SJCRH30 (cell line): ENCODE measurements at regions not wholly inside any gene's neighbourhood (a gene's known extent, or its start where the extent isn't known, plus 50 kb on each side); places are given as distances from the start of the nearest gene placed in this dataset.
"Not testable (repeated sequence)": the region's sequence is repeated elsewhere in the genome, so short reads cannot be mapped to it uniquely, and the experiment has no call there.

ENCODE experiments used
- DNase-seq, 2 experiments: peaks; one replicate each; pipeline ENCODE4 v3.0.0-alpha.2; 2015 to 2020
- H3K27ac ChIP-seq: fragments of 250-450 bp; sonication (Bioruptor Pico); 2 replicates; pipeline ENCODE4 v1.5.1; 2020; ENCODE audit warnings: mild to moderate bottlenecking, moderate library complexity
- H3K27me3 ChIP-seq: fragments of 250-450 bp; sonication (Bioruptor Pico); 2 replicates; pipeline ENCODE4 v1.5.1; 2020; ENCODE audit warnings: mild to moderate bottlenecking, moderate library complexity
- H3K36me3 ChIP-seq: fragments of 250-450 bp; sonication (Bioruptor Pico); 2 replicates; pipeline ENCODE4 v1.5.1; 2020; ENCODE audit warnings: mild to moderate bottlenecking, moderate library complexity
- H3K4me1 ChIP-seq: fragments of 250-450 bp; sonication (Bioruptor Pico); 2 replicates; pipeline ENCODE4 v1.5.1; 2020; ENCODE audit warnings: mild to moderate bottlenecking, moderate library complexity
- H3K4me3 ChIP-seq: fragments of 250-450 bp; sonication (Bioruptor Pico); 2 replicates; pipeline ENCODE4 v1.5.1; 2020; ENCODE audit warnings: mild to moderate bottlenecking, moderate library complexity
- H3K9me3 ChIP-seq: fragments of 250-450 bp; sonication (Bioruptor Pico); replicated peaks from 2 replicates; pipeline ENCODE4 v1.5.1; 2020; ENCODE audit warnings: mild to moderate bottlenecking, moderate library complexity

GRCh38 chr21:6564543-6565166 lies 3956.7 kb upstream of the TPTE start:
- not testable (repeated sequence) for H3K9me3 ChIP-seq, H3K4me1 ChIP-seq, H3K36me3 ChIP-seq, H3K4me3 ChIP-seq, H3K27me3 ChIP-seq, H3K27ac ChIP-seq
- DNase-seq: peak in 1 of 2 experiments; percentile 4

DNA sequence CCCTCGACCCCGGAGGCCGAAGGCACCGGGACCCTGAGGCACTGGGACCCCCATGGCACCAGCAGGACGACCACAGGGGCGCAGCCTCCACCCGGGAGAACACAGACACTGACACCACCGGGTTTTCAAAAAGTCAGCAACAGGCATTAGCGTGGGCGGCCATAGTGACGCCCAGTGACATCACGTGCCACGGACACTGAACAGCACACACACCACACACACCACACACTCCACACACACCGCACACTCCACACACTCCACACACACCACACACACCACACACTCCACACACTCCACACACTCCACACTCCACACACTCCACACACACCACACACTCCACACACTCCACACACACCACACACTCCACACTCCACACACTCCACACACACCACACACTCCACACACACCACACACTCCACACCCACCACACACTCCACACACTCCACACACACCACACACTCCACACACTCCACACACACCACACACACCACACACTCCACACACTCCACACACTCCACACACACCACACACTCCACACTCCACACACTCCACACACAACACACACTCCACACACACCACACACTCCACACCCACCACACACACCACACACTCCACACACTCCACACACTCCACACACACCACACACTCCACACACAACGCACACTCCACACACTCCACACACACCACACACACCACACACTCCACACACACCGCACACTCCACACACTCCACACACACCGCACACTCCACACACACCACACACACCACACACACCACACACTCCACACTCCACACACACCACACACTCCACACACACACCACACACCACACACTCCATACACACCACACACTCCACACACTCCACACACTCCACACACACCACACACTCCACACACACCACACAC lies 3955.9 kb upstream of the TPTE start:
- H3K36me3 ChIP-seq, H3K4me3 ChIP-seq, H3K4me1 ChIP-seq, H3K27ac ChIP-seq, H3K27me3 ChIP-seq, H3K9me3 ChIP-seq: not testable (repeated sequence)
- DNase-seq: peak; percentile 9 to 22

GRCh38 chr21:6567542-6567941 lies 3953.8 kb upstream of the TPTE start:
- not testable (repeated sequence) for H3K36me3 ChIP-seq, H3K27ac ChIP-seq, H3K4me1 ChIP-seq, H3K4me3 ChIP-seq, DNase-seq, H3K9me3 ChIP-seq, H3K27me3 ChIP-seq

DNA sequence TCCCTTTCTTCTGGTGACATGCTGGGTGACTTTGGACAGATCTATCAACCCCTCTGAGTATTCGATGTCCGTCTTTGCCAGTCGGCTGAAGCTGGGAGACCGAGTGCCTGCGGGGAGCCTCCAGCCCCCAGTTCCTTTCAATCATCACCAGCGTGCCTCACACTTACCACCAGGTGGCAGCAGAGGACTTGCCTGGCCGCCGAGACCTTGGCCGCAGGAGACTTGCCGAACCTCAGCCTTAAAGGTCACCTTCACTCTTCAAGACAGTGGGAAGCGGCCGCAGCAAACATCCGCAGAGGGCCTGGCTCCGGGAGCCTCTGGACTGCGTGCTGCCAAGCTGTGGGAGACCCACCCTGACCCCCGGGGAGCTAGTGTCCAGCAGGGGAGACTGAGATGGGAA lies 3952.2 kb upstream of the TPTE start:
- H3K4me3 ChIP-seq, H3K27me3 ChIP-seq, DNase-seq, H3K27ac ChIP-seq, H3K36me3 ChIP-seq, H3K9me3 ChIP-seq, H3K4me1 ChIP-seq: not testable (repeated sequence)

- H3K9me3 ChIP-seq, DNase-seq, H3K4me3 ChIP-seq, H3K27ac ChIP-seq, H3K36me3 ChIP-seq, H3K4me1 ChIP-seq, H3K27me3 ChIP-seq: not testable (repeated sequence)
These were observed 3951.6 kb upstream of the TPTE start for GRCh38 chr21:6569587-6570392.

GRCh38 chr21:6570700-6571368 lies 3950.5 kb upstream of the TPTE start:
- not testable (repeated sequence) for H3K27me3 ChIP-seq, H3K4me3 ChIP-seq, H3K36me3 ChIP-seq, H3K9me3 ChIP-seq, H3K27ac ChIP-seq, DNase-seq, H3K4me1 ChIP-seq

DNA sequence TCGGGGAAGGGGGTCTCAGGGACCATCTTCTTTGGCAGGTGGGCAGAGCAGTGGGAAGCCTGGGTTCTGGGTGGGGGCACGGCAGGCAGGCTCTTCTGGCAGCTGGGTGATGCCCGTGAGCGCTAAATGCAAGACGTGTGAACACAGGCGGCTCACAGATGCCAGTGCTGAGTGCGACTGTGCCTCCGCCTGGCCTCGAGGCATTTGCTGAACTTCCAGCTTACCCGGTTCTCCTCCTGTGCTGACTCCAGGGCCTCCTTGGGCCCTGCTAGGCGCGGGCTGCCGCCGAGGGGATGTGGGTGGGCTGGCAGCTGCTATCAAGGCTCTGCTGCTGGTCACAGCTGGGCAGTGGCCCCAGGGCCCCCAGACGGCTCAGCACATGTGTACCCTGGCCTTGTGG lies 3947.8 kb upstream of the TPTE start:
- not testable (repeated sequence) for H3K4me3 ChIP-seq, H3K27ac ChIP-seq, H3K27me3 ChIP-seq

GRCh38 chr21:6579801-6580200 lies 3941.6 kb upstream of the TPTE start:
- not testable (repeated sequence) for H3K9me3 ChIP-seq, H3K27ac ChIP-seq, DNase-seq, H3K36me3 ChIP-seq, H3K4me1 ChIP-seq, H3K27me3 ChIP-seq, H3K4me3 ChIP-seq

More for the DNA sequence above, 3947.8 kb upstream of the TPTE start:
- H3K4me1 ChIP-seq, H3K9me3 ChIP-seq, H3K36me3 ChIP-seq, DNase-seq: not testable (repeated sequence)
